8988T (cell line): ENCODE measurements at regions not wholly inside any gene's neighbourhood (a gene's known extent, or its start where the extent isn't known, plus 50 kb on each side); places are given as distances from the start of the nearest gene placed in this dataset.
"Not testable (repeated sequence)": the region's sequence is repeated elsewhere in the genome, so short reads cannot be mapped to it uniquely, and the experiment has no call there.

Source experiments
- DNase-seq: peaks from one replicate; pipeline ENCODE4 v3.0.0; 2011

DNA sequence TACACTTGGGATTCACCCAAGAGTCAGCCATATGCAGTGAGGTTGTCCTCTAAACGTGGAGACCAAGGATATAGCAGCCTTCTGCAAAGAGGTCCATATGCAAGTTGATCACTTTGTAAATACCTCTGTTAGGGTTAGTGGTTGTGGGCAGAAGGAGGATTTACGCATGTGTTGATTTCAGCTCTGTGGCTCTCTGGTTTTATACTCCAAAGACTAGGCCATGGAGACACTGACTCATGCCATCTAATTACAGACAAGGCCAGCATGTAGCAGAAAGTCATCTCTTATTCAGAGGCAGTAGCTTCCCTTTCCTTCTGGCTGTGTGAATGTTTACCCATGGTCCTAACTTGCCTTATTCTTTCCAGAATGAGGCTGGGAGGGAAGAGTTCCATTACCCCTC is 140.9 kb upstream of the GOLGA6L4 start:
- DNase-seq, result not testable (repeated sequence)

DNA sequence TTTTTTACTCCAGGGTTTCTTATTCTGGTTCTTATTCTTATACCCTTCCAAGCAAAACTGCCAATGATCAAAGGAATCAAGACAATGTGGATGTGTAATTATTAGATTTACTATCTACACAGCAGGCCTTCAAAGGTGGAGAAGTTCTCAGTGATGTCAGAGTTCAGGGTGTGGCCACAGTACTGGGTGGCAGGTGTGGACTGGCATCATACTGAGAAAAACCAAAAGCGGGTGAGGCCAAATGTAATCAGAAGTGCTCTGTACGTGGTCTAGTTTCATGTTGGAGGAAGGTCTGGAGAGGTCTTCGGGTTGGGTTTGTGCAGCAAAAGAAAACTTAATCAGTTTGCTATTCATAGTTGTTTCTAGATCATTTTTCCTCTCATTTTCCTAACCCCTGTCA is 138.5 kb upstream of the GOLGA6L4 start:
- DNase-seq, result not testable (repeated sequence)

DNA sequence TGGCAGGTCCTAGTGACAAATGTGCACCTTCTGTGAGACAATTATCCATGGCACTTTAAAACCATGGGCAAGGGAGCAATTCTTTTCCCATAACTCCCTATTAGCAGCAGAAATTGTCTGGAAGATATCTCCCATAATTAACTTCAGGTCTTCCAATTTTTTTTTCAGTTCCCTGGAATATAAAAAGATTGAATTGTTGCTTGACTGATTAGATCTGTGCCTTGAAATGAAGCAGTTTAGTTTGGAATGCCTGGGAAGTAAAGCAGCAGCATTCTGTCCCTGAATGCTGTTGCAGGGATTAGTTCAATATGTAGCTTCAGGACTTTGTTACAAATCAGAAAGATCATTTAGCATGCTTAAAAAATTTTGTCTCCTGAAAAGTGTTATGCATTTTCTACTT is 137.0 kb upstream of the GOLGA6L4 start:
- DNase-seq, result no peak

DNA sequence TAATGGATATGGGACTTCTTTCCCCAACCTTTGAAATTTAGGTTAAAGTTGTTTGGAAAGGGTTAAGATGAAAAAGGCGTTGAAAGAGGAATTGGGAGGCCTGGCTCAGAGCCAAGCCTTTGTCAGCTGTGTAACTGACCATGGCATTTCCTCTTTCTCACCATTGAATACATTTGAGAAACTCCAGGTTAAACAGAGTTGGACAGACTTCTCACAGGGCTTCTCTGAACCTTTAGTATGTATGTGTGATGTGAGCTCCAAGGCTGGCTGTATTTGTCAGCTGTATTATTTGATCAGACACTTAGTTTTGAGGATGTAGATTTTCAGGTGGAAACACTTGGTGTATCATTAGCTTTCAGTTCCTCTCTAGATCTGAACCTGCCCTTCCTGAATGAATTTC is 136.4 kb upstream of the GOLGA6L4 start:
- DNase-seq, result no peak

DNA sequence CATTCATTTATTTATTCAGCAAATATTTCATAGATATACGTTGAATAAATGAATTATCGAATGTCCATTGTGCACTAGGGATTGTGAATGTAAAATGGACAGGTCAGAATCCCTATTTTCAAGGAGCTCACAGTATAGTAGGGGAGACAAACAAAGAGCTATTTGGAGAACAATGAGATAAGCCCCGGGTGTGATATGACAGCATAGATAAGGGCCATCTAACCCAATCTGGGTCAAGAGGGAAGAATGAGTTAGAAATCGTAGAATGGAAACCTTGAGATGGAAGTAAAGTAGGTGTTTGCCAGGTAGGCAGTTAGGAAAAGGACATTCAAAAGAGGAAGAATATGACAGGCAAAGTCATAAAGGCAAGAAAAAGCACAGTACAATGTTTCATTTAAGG is 132.2 kb upstream of the GOLGA6L4 start:
- no peak for DNase-seq

DNA sequence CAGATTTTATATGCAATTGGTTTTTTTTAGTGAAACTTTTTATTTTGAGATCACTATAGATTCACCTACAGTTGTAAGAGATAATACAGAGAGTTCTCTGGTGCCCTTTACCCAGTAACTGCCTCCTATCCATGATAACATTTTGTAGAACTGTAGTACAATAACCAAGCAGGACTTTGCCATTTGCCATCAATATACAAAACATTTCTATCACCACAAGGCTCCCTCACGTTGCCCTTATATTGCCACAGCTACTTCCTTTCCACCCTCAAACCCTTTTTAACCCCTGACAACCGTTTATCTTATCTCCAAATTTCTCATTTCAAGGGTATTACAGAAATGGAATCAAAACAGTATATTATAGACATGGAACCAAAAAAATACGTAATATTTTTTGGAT is 130.7 kb upstream of the GOLGA6L4 start:
- no peak for DNase-seq

DNA sequence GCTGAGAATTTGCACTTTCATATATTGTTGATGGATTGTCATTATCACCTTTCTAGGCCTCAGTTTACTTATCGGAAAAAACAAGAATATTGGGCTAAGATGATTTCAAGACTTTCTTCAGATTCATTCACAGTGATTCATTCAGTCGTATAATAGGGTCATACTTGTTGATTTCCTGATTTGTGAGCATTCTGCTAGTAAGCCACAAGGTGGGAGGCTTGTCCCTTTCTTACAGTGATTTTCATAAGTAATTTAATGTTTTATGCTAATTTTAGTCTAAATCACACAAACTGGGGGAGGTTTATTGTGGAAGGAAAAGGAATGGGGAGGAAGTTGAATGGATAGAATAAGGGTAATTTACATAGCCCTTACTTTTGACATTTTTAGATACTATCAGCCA is 126.8 kb upstream of the GOLGA6L4 start:
- DNase-seq, result no peak

DNA sequence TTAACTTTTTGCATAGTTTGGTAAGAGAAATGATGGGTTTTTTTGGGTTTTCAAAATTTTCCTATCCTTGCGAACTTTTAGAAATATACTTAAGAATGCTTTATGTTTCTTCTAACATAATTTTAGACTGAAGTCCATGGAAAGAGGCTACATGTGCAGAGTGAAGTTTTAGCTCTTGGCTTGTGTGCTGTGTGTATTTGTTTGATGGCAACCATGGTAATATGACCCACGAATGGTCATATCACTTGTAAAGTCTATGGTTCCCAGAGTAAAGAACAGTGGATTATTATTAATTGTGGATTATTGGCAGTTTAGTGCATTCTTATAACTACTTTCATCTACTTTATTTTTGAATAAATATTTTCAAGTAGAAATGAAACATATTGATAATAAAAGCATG is 124.0 kb upstream of the GOLGA6L4 start:
- no peak for DNase-seq

DNA sequence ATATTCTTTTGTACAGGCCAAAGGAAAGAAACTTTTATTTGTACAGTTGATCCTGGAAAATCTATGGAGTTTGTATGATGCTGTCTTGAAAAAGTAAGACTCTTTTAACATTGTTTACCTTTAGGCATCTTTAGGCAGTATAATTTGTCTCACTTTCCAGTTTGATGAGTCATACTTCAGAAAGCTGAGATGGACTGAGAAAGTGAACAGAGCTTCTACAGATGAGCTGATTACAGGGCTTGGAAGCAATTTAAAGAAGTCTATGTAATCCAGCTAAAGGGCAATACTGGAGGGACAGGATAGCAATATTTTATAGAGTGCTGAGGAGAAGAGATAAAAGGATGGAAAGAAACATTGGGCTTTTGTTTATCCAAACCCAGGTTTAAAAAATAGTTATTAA is 123.5 kb upstream of the GOLGA6L4 start:
- no peak for DNase-seq

DNA sequence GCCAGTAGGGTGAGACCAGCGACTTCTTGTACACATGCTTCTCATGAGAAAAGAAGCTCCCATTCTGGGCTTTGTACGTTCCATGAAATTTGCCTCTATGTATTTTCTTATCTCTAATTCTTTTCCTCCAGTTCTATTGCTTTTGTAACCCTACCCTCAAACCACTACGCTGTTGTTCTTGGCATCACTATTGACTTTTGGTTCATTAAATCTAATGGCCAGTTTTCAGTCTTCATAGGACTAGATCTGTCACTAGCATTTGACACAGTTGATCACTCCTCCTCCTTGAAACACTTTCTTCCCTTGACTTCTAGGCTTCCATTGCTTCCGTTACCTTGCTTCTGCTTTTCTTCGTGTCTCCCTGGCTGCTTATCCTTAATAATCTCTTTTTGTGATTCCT is 121.7 kb upstream of the GOLGA6L4 start:
- no peak for DNase-seq

DNA sequence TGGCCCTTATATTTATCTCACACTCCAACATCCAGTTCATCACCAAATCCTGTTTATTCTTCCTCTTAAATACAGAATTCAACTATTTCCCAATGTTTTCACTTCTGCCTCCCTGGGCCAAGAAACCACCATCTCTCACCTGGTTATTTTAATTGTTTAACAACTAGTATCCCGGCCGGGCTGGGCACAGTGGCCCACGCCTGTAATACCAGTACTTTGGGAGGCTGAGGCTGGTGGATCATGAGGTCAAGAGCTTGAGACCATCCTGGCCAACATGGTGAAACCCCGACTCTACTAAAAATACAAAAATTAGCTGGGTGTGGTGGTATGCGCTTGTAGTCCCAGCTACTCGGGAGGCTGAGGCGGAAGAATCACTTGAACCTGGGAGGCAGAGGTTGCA is 120.9 kb upstream of the GOLGA6L4 start:
- not testable (repeated sequence) for DNase-seq

DNA sequence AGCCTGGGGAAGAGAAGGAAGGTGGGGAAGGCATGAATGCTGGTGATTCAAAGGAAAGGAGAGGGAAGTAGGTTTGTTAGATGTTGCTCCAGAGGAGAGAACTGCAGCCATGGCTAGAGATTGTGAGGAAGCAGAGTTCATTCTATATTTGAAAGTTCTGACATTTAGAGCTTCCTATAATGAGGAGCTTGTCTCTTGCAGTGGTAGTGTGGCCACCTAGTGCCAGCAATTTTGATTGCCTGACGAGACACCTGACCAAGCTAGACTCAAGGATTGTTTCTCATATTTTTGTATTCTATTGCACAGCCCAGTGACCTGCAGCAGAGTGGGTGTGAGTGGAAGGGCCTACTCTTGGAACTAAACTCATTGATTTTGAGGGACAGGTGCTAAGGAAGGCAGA is 116.2 kb upstream of the GOLGA6L4 start:
- not testable (repeated sequence) for DNase-seq

DNA sequence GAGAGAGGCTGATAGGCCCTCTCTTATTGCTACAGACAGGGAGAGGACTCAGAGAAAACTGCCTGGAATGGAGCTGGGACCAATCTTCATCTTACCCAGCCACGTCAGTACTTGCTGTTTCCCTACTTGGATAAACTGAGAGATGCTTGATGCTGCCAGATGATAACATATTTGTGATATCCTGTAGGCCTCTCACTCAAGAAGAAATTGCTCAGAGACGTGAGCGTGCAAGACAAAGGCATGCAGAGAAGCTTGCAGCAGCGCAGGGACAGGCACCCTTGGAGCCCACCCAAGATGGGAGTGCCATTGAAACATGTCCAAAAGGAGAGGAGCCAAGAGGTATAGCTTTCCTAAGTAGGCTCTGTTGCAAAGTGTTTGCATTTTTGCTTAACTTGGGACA is 114.7 kb upstream of the GOLGA6L4 start:
- not testable (repeated sequence) for DNase-seq

DNA sequence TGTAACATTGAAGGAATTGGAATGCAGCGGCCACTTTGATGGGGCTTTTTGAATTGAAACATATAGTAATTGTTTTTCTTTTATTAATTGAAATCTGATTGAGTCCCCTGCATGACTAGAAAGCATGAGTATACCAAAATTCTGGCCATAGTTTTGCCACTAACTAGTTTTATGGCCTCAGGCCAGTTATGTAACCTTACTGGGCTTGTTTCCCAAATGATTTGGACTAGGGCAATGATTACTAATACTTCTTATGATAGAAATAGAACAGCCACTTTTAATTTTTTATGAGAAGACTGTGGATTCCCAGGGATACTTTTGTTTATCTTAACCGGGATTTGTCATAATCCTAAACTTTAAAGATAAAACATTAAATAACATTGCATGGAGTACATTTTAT is 106.9 kb upstream of the GOLGA6L4 start:
- not testable (repeated sequence) for DNase-seq

DNA sequence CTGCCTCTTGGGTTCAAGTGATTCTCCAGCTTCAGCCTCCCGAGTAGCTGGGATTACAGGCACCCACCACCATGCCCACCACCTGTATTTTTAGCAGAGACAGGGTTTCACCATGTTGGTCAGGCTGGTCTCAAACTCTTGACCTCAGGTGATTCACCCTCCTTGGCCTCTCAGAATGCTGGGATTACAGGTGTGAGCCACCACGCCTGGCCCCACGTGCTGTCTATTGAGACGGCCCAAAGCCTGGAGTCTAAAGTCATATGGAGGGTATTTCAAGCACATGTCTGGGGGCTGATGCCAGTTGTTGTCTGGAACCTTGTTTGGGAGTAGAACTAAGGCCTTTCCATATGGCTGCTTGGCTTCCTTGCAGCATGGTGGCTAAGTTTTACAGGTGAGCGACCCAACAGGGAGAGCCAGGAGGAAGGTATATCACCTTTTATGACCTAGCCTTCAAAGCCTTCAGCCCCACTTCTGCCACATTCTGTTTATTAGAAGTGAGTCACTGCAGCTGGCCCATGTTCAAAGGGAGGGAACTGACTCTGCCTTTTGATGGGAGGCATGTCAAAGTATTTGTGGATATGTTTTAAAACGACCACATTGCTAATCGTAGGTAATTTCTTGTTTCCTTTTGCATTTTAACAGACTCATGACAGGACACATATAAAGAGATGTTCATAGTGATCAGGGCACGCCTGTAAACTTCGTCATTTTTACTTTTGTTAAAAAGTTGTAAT is 105.3 kb upstream of the GOLGA6L4 start:
- not testable (repeated sequence) for DNase-seq

DNA sequence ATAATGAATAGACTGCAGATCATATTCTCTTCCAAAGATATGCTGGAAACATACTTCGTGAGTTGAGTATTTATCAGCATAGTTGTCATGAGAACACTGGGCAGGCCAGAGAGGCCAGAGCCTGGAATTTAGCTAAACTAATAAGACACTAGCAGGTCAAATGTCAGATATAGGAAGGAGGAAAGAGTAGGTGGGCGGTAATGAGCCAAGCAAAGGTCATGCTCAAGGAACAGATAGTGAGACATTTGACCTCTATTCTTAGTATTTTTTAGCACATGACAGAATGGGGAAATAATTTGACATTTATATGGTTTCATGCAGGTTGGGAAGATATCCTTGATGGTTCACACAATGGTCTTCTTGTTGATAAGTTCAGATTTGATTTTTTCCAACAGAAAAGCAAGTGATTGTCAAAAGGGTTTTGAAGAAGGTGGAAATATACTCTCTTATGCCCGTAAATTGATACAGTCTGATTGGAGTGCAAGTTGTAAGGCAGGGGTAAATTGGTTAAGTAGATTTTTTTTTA is 99.6 kb upstream of the GOLGA6L4 start:
- not testable (repeated sequence) for DNase-seq

DNA sequence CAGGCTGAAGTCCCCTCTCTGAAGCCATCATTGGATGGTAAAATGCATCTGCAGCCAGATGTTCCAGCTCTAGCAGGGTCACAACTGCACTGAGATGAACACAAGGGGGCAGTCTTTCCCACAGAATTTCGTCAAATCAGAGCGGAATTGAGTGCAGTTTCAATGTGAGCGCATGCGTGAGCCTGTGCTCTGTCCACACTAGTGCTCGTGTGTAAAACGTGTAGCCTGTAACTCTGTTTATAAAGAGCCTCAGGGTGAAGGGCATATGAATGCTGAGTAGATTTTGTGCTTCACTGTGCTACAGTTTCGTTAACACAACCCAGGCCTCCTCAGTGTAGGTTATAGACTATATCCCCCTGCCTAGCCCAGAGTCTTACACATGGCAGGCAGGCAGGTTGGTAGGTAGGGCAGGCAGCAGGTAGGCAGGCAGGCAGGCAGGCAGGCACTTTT is 92.7 kb upstream of the GOLGA6L4 start:
- DNase-seq, result peak; percentile 10

DNA sequence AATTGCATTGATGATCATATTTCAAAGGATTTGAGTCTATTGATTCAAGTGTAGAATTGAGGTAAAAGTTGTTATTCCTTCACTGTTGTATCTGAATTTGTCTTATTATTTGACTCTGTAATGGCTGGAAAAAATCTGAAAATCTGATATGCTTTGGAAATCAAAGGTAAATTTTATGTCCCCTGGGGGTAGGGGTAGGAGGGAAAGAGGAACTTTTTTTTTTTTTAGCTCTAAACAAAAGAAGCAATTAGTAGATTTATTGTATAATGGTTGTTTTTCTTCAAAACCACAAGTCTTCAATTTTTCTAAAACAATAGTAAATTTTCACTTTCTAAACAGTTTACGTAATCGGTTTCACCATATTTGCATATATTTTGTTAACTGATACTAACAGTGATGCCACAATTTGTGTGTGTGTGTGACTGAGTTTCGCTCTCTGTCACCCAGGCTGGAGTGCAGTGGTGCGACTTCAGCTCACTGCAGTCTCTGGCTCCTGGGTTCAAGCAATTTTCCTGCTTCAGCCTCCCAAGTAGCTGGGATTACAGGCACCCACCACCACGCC is 91.7 kb upstream of the GOLGA6L4 start:
- DNase-seq, result no peak

DNA sequence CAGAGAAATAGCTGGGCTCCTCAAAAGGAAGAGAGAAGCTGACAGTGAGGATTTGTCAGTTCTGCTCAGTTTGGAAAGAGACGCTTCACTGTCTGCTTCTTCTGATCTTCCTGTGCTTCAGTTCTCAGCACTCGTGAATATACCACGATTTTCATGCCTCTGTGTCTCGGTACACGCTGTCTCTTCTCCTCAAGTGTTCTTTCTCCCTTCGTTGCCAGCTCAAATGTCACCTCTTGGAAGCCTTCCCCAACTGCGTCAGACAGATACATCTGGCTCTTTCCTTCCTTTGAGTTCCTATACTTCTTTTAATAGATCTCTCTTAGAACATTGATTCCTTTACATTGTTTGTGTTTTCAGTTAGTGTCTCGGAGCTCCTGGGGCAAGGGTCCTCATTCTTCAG is 90.6 kb upstream of the GOLGA6L4 start:
- not testable (repeated sequence) for DNase-seq

DNA sequence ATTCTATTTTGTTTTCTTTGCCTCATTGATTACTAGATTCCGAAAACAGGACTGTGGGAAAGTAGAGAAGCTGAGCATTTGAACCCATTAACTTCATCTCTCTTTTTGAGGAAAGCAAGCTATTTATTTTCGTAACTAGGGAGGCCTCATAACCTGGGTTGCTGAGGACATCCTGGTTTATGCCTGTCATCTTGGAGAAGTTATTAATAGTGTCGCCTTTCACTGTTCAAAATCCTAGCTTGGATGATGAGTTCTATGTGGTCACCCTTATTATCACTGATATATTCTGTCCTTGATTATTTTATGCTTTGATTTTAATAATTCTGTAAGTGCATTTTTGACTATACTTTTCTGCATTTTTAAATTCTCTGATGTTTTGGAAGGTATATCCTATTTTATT is 89.3 kb upstream of the GOLGA6L4 start:
- not testable (repeated sequence) for DNase-seq

DNA sequence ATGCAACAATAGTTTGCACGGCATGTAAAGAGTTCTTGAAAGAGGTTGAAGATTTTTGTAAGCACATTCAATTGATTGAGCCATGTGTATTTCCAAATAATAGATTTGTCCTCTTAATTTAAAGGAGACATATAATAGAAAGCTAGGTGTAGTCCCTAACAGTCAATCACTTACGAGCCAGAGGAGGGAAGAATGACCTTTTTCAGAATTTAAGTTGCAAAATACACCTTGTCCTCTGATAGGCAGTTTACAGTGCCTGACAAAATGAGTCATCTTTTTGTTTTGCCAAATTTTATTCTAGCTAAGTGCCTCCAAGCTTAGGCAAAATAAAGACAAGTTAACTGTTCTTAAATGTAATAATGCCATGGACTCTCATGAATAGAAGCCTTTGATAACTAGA is 88.3 kb upstream of the GOLGA6L4 start:
- DNase-seq, result not testable (repeated sequence)

DNA sequence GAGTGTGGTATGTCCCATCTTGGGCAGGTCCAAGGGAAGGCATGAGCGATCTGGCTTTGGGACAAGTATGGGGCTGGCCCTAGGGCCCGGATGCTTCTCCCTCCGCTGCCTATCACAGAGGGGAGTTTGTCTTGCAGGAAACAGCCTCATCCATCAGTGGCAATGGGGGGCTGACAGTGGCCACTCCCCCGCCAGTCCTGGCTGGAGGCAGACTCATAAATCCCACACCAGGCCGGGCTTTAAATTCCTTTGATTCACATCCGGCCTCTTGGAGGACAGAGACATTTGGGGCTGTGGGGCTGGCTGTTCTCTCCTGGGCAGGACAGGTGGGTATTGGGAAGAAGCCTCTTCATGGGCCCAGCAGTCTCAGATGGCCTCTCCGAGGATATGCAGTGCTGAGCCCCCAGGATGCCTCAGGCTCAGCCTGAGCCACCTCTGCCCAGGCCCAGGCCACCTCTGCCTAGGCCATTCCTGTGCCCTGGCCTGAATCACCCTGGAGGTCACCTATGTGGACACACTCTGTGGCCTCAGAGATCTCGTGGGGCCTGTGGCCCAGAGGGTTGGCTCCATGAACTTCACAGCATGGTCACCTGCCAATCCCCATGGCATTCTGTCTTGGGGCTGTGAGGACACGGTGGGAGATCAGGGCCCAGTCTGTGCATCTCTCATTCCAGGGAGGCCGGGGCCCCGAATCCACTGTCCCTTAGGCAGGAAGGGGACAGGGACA is 84.2 kb upstream of the GOLGA6L4 start:
- DNase-seq, result no peak

DNA sequence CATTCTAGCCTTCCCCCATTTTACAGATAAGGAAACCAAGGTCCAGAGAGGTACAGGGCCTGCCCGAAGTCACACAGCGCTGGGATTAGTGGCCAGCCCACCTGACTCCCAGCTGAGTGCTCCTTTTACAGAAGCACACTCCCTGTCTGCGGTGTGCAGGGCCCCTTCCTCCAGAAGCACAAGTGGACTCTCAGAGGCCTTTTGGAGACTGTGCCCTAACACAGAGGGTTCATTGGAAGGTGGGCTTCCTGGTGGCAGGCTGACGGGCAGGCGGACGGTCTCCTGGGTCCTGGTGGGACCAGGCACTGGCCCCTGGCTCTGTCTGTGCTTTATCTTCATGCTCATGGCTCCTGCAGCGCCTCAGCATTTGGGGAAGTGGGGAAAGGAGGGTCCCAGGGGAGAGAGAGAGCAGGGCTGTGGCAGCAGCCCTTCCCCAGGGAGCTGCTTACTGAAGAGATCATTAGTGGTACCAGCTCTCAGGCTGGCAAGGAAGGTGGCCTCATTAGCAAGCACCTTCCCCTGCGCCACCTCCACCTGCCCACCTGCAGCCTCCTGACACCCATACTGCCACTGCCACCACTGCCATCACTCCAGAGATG is 83.1 kb upstream of the GOLGA6L4 start:
- not testable (repeated sequence) for DNase-seq
